GM21619 (cell line): ENCODE measurements at regions not wholly inside any gene's neighbourhood (a gene's known extent, or its start where the extent isn't known, plus 50 kb on each side); places are given as distances from the start of the nearest gene placed in this dataset.

Source experiments
- ATAC-seq: cut with Tn5 transposase; IDR thresholded peaks from one replicate; pipeline ENCODE4 v1.9.1; 2021; ENCODE audit not compliant: unreplicated experiment

GRCh38 chr17:33753452-33753851, 460.4 kb upstream of the ASIC2 start:
- no peak for ATAC-seq

GRCh38 chr17:33756021-33756420, 462.9 kb upstream of the ASIC2 start:
- no peak for ATAC-seq

GRCh38 chr17:33765871-33766270, 472.8 kb upstream of the ASIC2 start:
- no peak for ATAC-seq

- ATAC-seq = no peak
These were observed 473.6 kb upstream of the ASIC2 start for GRCh38 chr17:33766721-33767120.

GRCh38 chr17:33769066-33769465, 476.0 kb upstream of the ASIC2 start:
- ATAC-seq = no peak

- ATAC-seq = no peak
These were observed 478.8 kb upstream of the CCL2 start for GRCh38 chr17:33776304-33776703.

GRCh38 chr17:33776903-33777302, 478.2 kb upstream of the CCL2 start:
- ATAC-seq = no peak

- ATAC-seq = no peak
These were observed 477.4 kb upstream of the CCL2 start for GRCh38 chr17:33777674-33778073.

GRCh38 chr17:33778505-33779233, 476.4 kb upstream of the CCL2 start:
- ATAC-seq = no peak

- no peak for ATAC-seq
These were observed 475.9 kb upstream of the CCL2 start for GRCh38 chr17:33779234-33779591.

GRCh38 chr17:33785281-33785680, 469.8 kb upstream of the CCL2 start:
- no peak for ATAC-seq

- no peak for ATAC-seq
These were observed 468.6 kb upstream of the CCL2 start for GRCh38 chr17:33786478-33786877.

GRCh38 chr17:33789658-33790057, 465.4 kb upstream of the CCL2 start:
- ATAC-seq = no peak

- ATAC-seq = no peak
These were observed 457.9 kb upstream of the CCL2 start for GRCh38 chr17:33797181-33797580.

GRCh38 chr17:33798308-33798707, 456.8 kb upstream of the CCL2 start:
- ATAC-seq = no peak

GRCh38 chr17:33802349-33803198, 452.5 kb upstream of the CCL2 start:
- no peak for ATAC-seq

GRCh38 chr17:33803199-33803685, 451.8 kb upstream of the CCL2 start:
- ATAC-seq = no peak

GRCh38 chr17:33803686-33804085, 451.4 kb upstream of the CCL2 start:
- no peak for ATAC-seq

GRCh38 chr17:33804401-33804800, 450.7 kb upstream of the CCL2 start:
- ATAC-seq = no peak

- no peak for ATAC-seq
These were observed 448.5 kb upstream of the CCL2 start for GRCh38 chr17:33806631-33807030.

GRCh38 chr17:33809748-33810147, 445.3 kb upstream of the CCL2 start:
- ATAC-seq = no peak
